HG03060 (cell line): ENCODE measurements at regions not wholly inside any gene's neighbourhood (a gene's known extent, or its start where the extent isn't known, plus 50 kb on each side); places are given as distances from the start of the nearest gene placed in this dataset.

Experiments
- ATAC-seq: cut with Tn5 transposase; IDR thresholded peaks from one replicate; pipeline ENCODE4 v1.9.1; 2021; ENCODE audit warnings: low read depth, moderate number of reproducible peaks; ENCODE audit not compliant: unreplicated experiment

DNA sequence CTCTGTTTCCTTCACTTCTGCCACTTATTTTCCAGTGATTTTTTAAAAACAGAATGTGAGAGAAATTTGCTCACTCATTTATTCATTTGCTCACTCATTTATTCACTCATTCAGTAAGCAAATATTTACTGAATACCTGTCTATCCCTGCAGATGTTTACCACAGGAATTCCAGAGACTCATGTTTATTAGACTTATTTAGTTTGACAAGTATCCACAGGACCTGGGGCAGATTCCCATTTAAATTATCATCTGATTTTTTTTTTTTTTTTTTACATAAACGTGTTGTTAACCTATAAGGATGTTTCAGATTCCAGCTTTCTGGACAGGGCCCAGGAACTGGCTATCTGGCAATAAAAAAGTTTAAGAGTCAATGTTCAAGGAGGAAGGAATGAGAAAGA, 175.1 kb upstream of the ERBB4 start:
- no peak for ATAC-seq

- no peak for ATAC-seq
Observed at GRCh38 chr2:212712991-212713390, 174.4 kb upstream of the ERBB4 start.

DNA sequence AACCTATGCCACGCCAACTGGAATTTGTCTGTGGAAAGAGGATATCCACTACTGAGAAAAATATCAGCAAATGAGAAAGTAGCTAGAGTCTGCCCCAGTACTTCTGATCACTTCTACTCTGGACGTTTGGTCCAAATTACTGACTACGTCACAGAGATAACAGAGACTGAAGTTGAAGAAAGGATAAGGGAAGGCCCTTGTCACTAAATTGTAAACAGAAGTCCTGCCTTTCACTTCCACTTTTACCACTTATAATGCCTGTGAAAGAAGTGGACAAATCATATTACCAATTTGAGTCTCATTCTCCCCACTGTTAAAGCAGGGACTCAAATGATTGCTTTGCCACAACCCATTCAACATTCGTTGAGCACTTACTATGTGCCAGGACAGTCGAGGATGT, 173.9 kb upstream of the ERBB4 start:
- ATAC-seq = no peak

- ATAC-seq = no peak
Observed at GRCh38 chr2:212711856-212712255, 173.3 kb upstream of the ERBB4 start.

- no peak for ATAC-seq
Observed at GRCh38 chr2:212709280-212709679, 170.7 kb upstream of the ERBB4 start.

GRCh38 chr2:212708355-212708754, 169.8 kb upstream of the ERBB4 start:
- ATAC-seq = no peak

DNA sequence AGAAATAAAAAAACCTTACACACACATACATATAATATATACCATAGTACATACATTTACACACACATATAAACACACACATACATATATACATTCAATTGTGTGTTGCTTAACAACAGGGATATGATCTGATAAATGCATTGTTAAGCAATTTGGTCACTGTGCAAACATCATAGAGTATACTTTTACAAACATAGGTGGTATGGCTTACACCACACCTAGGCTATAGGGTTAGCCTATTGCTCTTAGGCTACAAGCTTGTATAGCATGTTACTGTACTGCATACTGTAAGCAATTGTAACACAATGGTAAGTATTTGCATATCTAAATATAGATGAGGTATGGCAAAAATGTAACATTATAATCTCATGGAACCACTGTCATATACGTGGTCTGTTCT, 156.8 kb upstream of the ERBB4 start:
- no peak for ATAC-seq

DNA sequence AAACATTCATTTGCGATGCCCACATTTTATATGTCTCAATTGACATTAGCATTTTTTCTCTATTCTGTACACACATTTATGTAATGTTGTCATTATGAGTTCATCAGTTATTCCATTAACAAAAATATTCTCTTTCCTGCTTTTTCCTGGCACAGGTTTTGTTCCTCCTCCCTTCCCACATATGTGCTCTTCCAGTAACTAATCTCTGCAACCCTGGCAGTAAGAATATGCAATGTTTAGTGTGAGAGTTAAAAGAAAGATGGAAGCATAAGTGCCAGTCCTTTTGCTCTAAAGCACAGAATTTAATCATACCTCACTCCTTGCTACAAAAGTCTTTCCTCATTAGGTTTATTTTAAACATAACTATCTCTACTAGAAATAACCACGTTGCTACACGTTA, 155.8 kb upstream of the ERBB4 start:
- ATAC-seq = no peak

DNA sequence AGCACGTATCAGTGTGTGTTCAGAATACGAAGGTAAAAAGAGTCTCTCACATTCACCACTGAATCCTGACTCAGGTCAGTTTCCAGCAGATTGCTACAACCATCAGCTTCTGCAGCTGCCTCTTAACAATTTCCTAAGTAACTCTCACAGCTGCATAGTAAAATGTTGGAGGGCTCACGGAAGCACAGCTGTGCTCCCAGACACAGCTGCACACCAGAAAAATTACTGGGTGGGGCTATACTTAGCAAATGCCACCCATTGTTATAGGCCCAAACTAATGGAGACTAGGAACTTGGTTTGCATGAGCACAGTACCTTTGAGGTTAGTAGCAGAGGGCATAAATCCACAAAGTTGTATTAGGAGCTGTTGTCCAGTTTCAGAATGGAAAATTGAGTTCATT, 153.9 kb upstream of the ERBB4 start:
- ATAC-seq = no peak

DNA sequence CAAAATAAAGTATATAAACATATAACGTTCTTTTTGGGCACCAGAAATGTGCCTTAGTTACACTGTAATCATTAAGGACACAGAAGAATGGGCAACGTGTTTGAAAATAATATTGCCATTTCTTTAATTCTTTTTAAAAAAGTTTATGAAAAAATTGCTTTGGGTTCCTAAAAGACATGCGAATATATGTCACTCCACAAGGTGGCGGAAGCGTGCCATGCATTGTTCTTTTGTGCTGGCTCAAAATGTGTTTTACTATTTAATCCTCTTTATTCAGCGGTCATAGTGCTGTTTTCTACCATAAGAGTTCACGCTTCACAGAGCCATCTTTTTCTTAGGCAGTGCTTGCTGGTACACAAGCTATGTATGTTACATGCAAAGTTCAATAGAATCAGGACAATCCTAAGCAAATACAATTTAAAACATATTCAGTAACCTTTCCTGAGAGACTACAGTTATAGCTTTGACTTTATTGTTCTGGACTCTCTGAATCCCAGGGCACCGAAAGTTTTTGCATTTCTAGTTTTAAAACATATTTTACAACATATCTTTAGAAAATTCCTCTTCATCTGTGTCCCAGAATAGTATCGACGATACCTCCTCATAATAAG, 147.8 kb upstream of the ERBB4 start:
- peak; percentile 70 for ATAC-seq

- ATAC-seq = no peak
Observed at GRCh38 chr2:212683346-212684097, 144.9 kb upstream of the ERBB4 start.

- no peak for ATAC-seq
Observed at GRCh38 chr2:212682937-212683336, 144.3 kb upstream of the ERBB4 start.

DNA sequence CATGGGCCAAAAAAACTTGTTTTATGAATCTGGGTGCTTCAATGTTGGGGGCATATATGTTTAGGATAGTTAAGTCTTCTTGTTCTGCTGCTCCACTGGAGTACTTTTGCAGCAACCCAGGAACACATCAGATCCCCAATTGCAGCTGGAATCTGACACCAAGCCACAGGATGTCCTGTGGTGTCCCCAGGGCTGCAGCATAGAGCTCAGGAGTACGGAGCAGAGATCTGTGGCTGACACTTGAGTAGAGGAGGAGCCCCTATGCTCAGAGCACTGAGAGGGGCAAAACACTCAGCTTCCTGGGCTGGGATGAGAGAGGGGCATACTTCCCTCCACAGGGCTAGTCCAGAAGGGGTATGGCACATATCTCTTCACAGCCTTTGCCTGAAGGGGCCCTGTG, 138.9 kb upstream of the ERBB4 start:
- ATAC-seq = no peak

DNA sequence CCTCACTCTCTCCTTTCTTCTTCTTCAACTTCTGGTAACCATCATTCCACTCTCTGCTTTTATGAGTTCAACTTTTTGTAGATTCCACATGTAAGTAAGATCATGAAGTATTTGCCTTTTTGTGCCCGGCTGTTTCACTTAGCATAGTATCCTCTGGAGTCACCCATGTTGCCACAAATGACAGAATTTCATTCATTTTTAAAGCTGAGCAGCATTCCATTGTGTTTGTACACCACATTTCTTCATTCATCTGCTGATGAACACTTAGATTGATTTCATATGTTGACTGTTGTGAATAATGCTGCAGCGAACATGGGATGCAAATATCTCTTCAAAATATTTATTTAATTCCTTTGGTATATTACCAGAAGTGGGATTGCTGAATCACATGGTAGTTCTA, 133.6 kb upstream of the ERBB4 start:
- no peak for ATAC-seq

- ATAC-seq = no peak
Observed at GRCh38 chr2:212669761-212670160, 131.2 kb upstream of the ERBB4 start.

GRCh38 chr2:212667751-212668316, 129.2 kb upstream of the ERBB4 start:
- no peak for ATAC-seq

GRCh38 chr2:212665948-212666347, 127.3 kb upstream of the ERBB4 start:
- ATAC-seq = no peak

- no peak for ATAC-seq
Observed at GRCh38 chr2:212659441-212659840, 120.8 kb upstream of the ERBB4 start.

- ATAC-seq = no peak
Observed at GRCh38 chr2:212649646-212650045, 111.0 kb upstream of the ERBB4 start.

DNA sequence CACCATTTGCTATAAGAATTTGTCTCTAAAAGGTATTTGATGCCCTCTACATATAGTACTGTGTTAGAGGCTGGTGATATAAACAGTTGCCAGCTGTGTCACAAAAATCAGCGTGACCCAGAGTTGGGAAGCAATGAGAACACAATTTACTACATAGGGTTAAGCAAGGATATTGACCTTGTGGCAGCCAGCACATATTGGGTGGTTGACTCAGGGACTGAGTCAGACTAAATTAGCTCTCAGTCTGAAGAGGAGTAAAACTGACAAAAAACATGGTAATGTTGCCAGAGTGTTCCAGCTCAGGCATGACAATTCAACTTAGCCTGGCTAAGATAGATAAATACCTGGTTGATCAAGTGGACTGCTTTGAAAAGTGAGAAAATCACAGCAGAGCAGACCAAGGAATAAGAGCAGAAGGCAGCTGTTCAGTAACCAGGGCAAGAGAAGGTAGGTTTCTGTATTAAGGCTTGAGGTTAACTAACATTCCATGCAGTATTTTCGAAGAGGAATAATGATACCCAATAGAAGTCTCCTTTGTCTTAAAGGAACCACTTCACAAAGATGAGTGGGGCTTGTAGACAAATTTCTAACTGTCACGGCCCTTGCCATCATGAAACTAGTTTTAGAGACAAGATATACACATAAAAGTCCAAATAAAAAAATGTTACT, 108.2 kb upstream of the ERBB4 start:
- ATAC-seq = no peak

DNA sequence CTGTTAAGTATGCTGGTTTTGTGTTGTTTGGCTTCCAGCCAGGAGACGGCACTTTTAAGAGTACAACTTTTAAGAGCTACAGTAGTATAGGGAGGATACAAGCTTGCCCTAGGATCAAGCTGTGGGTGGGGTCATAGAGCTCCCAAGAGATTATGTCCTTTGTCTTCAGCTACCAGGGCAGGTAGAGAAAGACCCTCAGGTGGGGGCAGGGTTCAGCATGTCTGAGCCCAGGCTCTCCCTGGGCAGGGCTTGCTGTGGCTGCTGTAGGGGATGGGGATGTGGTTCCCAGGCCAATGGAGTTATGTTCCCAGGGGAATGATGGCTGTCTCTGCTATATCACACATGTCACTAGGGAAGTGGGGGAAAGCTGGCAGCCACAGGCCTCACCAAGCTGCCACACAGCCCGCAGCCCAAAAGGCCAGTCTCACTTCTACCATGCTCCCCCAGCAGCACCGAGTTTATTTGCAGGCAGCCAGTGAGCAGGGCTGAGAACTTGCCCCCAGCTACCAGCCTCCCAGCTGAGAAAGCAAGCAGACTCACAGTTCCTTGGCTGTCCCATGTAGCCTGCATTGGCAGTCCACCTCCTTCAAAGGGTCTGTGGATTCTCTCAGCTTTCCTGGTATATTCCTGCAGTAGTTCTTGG, 105.7 kb upstream of the ERBB4 start:
- no peak for ATAC-seq
